ENCODE measurements at regions not wholly inside any gene's neighbourhood (a gene's known extent, or its start where the extent isn't known, plus 50 kb on each side); places are given as distances from the start of the nearest gene placed in this dataset.
A peak's percentile ranks its signal among the peaks of the same experiment; 100 is the strongest.

GRCh38 chr20:6635034-6635736 lies 132.3 kb upstream of the BMP2 start:
- Histone ChIP-seq H3K9me3 (no peaks in the 10 kb centered on the region), H3K36me3 (no peaks in the 10 kb centered on the region), H3K4me1 (peaks cover 0 to 7% (median 0%) of the 10 kb centered on the region in 9 donors), H3K27ac (no peak overlapping the region), H3K27me3 (peaks cover 0 to 5% (median 0%) of the 10 kb centered on the region in 7 donors), H3K4me3 (no peak overlapping the region)
- WGBS, 2 donors: 67 to 87% methylated on average over 1 of the region's 1 CpG
- TF ChIP-seq, protein P1, sequence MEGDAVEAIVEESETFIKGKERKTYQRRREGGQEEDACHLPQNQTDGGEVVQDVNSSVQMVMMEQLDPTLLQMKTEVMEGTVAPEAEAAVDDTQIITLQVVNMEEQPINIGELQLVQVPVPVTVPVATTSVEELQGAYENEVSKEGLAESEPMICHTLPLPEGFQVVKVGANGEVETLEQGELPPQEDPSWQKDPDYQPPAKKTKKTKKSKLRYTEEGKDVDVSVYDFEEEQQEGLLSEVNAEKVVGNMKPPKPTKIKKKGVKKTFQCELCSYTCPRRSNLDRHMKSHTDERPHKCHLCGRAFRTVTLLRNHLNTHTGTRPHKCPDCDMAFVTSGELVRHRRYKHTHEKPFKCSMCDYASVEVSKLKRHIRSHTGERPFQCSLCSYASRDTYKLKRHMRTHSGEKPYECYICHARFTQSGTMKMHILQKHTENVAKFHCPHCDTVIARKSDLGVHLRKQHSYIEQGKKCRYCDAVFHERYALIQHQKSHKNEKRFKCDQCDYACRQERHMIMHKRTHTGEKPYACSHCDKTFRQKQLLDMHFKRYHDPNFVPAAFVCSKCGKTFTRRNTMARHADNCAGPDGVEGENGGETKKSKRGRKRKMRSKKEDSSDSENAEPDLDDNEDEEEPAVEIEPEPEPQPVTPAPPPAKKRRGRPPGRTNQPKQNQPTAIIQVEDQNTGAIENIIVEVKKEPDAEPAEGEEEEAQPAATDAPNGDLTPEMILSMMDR (IDR thresholded peaks at IDR 0.05): no peak
- ATAC-seq (peak in 1 of 8 donors; percentile 7), DNase-seq (no peak)
- intact Hi-C loops (cut with DNase I): loop anchor here in 5 of 10 donors (5.0 to 10.0 kb wide), 3 partner anchors 67 to 132 kb away; partner anchors contain the start of gene BMP2 (in 4 of the 5)

DNA sequence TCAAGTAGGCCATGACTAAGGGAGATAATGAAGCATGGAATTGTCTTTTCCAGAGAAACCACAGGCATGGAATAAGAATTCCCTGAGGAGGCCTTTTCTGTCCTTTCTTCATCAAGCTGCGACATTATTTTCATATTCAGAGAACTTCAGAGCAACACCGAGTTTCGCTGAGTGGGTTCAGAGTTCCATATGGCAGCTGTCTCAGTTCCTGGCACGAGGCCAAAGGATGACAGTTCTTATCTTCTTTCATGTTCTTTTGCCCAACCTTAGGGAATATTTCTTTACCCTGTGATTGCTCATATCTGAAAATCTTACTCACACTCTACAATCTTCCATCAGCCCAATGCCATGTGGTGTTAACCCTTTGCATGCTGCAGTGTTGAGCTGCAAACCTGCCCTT lies 135.3 kb upstream of the BMP2 start:
- peaks cover 0 to 9% (median 0%) of the 10 kb centered on the region in 9 donors for H3K4me1 ChIP-seq
- DNase-seq (peak; percentile 17 to 26), ATAC-seq (peak in 1 of 8 donors; percentile 19)
- 36 to 44% methylated on average over 4 of the region's 4 CpGs for WGBS, 2 donors
- H3K27ac ChIP-seq: no peak overlapping the region
- TF ChIP-seq, protein P1 (IDR thresholded peaks at IDR 0.05): no peak
- H3K27me3 ChIP-seq: no peaks in the 10 kb centered on the region
- intact Hi-C loops (cut with DNase I): loop anchor here in 2 of 10 donors (10.0 kb wide), 1 partner anchor 133 kb away; the partner anchor contains the start of gene BMP2 (in 2 of the 2)
- H3K4me3 ChIP-seq: no peak overlapping the region
- H3K9me3 ChIP-seq: no peaks in the 10 kb centered on the region
- no peaks in the 10 kb centered on the region for H3K36me3 ChIP-seq

GRCh38 chr20:6630514-6630913 lies 137.0 kb upstream of the BMP2 start:
- H3K27ac ChIP-seq: no peak overlapping the region
- 56 to 67% methylated on average over 2 of the region's 2 CpGs for WGBS, 2 donors
- no peaks in the 10 kb centered on the region for H3K36me3 ChIP-seq
- no peaks in the 10 kb centered on the region for H3K27me3 ChIP-seq
- ATAC-seq (no peak), DNase-seq (no peak)
- peaks cover 0 to 8% (median 0%) of the 10 kb centered on the region in 11 donors for H3K9me3 ChIP-seq
- peaks cover 0 to 9% (median 0%) of the 10 kb centered on the region in 9 donors for H3K4me1 ChIP-seq
- TF ChIP-seq, protein P1 (IDR thresholded peaks at IDR 0.05): no peak
- H3K4me3 ChIP-seq: no peak overlapping the region
- intact Hi-C loops (cut with DNase I): loop anchor here in 2 of 10 donors (10.0 kb wide), 1 partner anchor 134 kb away; the partner anchor contains the start of gene BMP2 (in 2 of the 2)

- H3K36me3 ChIP-seq: no peaks in the 10 kb centered on the region
- DNase-seq: no peak
- H3K27ac ChIP-seq: no peak overlapping the region
- H3K4me3 ChIP-seq: no peak overlapping the region
- H3K27me3 ChIP-seq: no peaks in the 10 kb centered on the region
- intact Hi-C loops (cut with DNase I): no loop called here
- peaks cover 0 to 9% (median 0%) of the 10 kb centered on the region in 9 donors for H3K4me1 ChIP-seq
- 96 to 99% methylated on average over 2 of the region's 2 CpGs for WGBS, 2 donors
- TF ChIP-seq, protein P1 (IDR thresholded peaks at IDR 0.05): no peak
- H3K9me3 ChIP-seq: peaks cover 0 to 8% (median 0%) of the 10 kb centered on the region in 11 donors
- ATAC-seq: no peak
Observed at GRCh38 chr20:6629564-6629963, 137.9 kb upstream of the BMP2 start.

Measured in heart right ventricle (tissue), 16 donors.